ENCODE measurements at regions not wholly inside any gene's neighbourhood (a gene's known extent, or its start where the extent isn't known, plus 50 kb on each side); places are given as distances from the start of the nearest gene placed in this dataset.
"Not testable (repeated sequence)": the region's sequence is repeated elsewhere in the genome, so short reads cannot be mapped to it uniquely, and the experiment has no call there.

DNA sequence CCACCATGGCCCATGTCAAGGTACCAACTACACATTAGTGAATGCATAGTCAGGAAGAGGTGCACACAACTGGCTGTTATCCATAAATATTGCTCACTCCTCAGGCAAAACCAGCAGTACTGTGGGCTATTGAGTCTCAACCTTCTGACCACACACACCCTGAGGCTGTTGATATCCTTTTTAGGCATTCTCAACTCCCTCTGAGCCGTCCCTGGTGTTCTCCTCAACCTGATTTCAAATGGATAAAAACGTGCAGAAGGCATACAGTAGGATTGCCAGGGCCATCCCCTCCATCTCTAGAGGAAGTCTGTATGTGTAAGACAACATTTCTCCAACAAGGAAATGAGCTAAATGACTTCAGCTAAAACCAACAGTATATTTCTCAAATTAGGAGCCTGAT, 98.7 kb upstream of the KLHL13 start:
- no peak for DNase-seq (ENCODE audit: low spot score)

DNA sequence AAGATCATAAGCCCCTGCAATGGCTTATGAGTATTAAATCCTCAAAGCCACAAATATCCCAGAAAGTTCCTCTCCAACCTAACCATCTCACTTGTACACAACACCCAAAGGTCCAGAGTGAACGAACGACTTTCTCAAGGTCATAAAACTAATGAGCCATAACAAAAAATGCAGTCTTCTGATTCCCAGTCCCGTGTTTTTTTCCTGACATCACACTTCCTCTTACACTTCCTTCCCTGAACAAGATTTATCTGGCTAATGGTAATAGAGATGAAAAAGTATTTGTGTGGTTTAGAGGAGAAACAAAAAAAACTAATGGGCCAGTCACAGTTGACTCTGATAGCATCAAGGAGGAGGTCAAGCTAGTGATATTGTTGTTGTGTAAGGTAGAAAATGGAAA, 99.5 kb upstream of the KLHL13 start:
- DNase-seq (ENCODE audit: low spot score), result no peak

DNA sequence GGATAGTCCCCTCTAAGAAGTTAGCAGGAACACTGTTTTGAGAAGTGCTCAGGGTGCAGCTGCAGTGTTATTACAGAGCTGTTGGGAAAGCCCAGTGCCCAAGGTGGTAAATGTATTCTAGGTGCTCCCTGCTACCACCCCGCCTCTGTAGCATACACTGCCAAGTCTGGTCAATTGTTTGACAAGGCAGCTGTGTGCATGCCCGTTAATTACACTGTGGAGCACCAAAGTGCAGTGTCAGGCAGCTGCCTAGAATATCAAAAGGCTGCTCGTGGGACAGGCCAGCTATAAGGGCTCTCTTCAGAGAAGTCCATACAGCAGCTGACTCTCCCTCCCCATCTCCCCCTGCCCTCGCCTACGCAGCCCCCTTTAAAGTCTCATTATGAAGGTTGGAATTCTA, 99.9 kb upstream of the KLHL13 start:
- no peak for DNase-seq (ENCODE audit: low spot score)

GRCh38 chrX:118218079-118218478, 101.5 kb upstream of the KLHL13 start:
- DNase-seq (ENCODE audit: low spot score), result no peak

GRCh38 chrX:118218940-118219339, 102.3 kb upstream of the KLHL13 start:
- no peak for DNase-seq (ENCODE audit: low spot score)

DNA sequence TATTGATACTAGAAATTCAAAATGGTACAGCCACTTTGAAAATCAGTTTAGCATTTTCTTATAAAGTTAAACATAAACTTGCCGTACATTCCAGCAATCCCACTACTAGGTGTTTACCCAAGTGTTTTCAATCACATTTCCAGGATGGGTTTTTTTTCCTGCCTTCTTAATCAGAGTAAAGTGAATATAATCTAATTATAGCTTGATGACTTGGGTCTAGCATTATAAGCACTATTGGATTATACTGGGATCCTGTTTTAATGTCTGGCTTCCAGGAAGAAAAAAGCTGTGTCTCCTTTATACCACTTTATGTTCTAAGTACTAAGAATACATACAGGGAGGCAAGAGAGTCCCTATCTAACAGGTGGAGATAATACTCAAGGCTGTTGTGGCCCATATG, 103.3 kb upstream of the KLHL13 start:
- DNase-seq (ENCODE audit: low spot score), result no peak

GRCh38 chrX:118220509-118220908, 103.9 kb upstream of the KLHL13 start:
- DNase-seq (ENCODE audit: low spot score), result no peak

DNA sequence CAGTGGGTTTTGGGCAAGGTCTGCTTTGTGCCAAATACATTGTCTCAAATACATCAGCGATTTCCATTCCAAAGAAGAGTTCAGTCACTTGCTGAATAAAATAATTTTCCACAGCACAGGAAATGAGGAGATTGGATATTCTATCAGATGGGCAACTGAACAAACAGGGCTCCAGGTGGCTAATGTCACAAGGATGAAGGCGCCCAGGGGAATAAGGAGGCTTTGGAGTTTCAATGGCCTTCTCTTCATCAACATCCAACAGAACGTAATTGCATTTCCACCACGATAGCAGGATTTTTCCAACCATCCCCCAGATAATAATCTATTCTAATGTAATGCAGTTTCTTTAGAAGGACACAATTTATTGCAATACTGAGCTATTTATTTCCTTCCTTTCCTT, 104.7 kb upstream of the KLHL13 start:
- DNase-seq (ENCODE audit: low spot score), result no peak

DNA sequence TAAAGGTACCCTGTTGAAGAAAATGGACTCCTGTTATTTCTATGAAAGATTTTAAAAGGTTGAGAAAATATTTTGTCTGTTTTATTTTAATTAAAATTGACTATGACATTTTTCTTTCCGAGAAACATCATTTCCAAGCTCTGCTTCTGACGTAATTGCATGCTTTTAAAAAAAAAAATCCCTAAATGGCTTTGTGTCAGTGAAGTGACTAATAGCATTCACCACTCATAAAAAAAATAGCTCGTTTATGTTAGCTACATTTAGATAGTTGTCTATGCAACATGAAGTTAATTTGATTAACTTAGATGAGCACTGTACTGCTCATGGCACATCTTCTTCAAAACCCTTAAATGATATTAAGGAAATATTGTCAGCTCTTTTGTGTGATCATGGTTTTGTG, 105.1 kb upstream of the KLHL13 start:
- DNase-seq (ENCODE audit: low spot score), result no peak

GRCh38 chrX:118222421-118222820, 105.8 kb upstream of the KLHL13 start:
- no peak for DNase-seq (ENCODE audit: low spot score)

- peak; percentile 31 for DNase-seq (ENCODE audit: low spot score)
These were observed 109.3 kb upstream of the KLHL13 start for GRCh38 chrX:118225711-118226428.

DNA sequence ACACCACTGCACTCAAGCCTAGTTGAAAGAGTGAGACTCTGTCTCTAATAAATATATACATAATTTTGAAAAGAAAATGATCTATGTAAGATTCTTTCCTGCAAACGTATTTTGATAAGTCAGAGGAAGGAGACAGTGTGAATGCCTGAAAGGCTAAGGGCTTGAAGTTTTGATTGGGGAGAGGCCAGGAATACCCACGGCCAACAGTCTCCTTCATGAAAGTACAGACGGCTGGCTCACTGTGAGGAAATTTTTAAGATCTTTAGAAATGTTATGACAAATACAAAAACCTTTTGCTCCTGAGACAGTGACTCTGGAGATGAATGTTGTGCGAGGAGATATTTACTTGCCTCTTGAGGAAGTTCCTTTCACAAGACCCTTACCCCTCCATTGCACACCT, 111.4 kb upstream of the KLHL13 start:
- no peak for DNase-seq (ENCODE audit: low spot score)

- no peak for DNase-seq (ENCODE audit: low spot score)
These were observed 111.8 kb upstream of the KLHL13 start for GRCh38 chrX:118228456-118228855.

DNA sequence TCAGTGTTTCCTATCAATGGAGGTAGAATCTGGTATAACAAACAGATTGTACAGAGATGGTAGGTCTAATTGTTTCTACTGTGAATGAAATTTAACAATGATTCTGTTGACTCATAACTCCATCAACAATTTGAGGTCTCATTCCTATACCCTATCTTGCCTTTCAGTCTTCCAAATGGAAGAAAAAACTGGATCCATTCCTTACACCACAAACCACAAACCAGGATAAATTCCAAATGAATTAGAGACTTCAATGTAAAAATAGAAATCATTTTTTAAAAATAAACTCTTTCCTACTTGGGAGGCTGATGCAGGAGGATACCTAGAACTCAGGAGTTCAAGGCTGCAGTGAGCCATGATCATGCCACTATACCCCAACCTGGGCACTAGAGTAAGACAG, 114.4 kb upstream of the WDR44 start:
- DNase-seq (ENCODE audit: low spot score), result no peak

- peak; percentile 3 for DNase-seq (ENCODE audit: low spot score)
These were observed 106.6 kb upstream of the WDR44 start for GRCh38 chrX:118239178-118239870.

DNA sequence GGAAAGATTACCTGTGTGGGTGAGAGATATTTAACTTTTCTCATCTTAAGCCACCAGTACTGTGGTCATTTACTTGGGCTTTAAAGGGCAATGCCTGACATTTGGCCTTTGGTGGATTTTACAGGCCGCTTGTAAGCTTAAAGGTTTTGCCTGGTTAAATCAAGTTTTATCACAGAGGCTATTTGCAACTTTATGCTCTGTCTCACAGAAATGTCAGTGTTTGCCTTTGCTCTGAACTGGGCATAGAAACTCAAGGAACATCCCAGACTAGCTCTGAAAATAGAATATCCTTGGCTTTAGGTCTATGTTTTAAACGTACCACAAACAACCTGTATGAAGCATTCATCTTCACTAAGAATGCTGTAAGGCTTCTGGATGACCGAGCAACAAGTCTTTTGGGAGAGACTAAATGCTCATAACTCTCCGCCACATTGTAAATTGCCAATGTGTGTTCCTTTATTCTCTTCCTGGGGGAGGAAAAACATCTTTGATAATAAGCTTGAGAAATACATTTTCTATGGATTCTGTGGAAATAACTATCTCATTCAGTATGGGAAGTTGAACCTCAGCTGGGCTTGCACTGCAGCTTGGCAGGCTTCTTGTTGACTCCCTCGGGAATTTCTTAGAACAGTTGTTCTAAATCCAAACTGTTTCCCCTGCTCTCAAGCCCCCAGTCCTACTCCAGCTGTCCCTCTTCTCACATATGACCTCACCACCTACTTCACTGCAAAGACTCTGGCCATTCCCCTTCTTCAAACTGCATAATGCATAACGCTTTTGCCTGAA, 105.8 kb upstream of the WDR44 start:
- DNase-seq (ENCODE audit: low spot score), result no peak

DNA sequence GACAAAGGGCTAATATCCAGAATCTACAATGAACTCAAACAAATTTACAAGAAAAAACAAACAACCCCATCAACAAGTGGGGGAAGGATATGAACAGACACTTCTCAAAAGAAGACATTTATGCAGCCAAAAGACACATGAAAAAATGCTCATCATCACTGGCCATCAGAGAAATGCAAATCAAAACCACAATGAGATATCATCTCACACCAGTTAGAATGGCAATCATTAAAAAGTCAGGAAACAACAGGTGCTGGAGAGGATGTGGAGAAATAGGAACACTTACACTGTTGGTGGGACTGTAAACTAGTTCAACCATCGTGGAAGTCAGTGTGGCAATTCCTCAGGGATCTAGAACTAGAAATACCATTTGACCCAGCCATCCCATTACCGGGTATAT, 98.9 kb upstream of the WDR44 start:
- DNase-seq (ENCODE audit: low spot score), result not testable (repeated sequence)

DNA sequence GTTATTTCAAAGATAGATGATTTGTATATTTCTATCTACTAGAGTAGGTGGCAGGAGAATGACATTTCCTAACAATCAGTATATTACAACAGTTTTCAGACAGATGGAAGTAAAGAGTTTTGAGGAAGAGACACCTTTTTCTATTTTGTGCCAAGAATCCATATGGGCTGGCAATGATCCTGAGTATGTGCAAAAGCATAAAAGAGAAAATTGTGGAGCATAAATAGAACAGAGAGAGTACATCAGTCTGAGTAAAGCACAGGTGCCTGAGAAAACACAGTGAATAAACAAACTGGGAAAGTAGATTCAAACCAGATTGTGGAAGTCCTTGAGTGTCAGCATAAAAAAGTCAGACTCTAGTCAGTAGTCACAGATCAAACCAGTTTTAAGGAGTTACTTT, 96.8 kb upstream of the WDR44 start:
- no peak for DNase-seq (ENCODE audit: low spot score)

DNA sequence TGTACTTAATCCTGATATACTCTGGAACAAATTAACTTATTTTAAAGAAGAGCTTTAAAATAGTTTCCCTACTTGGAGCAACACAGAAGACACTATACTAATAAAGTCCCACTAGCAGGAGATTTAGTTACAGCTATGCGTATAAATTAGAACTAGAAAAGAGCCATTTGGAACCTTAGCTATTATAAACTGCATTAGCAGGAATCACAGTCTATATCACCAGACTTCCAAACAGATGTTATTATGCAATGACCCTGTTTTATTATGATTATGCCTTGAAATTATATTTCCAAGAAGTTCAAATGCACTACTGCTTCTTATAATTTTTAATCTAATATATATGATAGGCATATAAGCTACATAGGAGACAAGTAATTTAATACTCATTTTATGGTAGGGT, 95.5 kb upstream of the WDR44 start:
- DNase-seq (ENCODE audit: low spot score), result no peak

DNA sequence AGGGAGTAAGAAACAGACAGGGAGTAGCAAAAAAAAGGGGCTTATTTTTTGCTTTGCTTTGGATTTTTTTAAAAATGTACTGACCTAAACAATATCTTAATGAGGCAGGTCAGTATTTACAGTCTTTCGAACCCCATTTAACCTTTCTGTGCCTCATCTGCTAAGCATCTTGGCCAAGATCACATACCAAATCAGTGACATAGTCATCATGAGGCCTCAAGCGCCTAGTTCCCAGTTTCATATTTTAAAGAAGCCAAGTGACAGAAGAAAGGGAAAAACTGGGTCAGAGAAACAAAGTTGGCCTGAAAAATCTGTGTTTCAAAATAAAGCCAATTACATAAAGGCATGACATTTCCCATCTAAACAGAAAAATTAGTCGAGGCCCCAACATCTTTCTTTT, 94.6 kb upstream of the WDR44 start:
- DNase-seq (ENCODE audit: low spot score), result no peak

DNA sequence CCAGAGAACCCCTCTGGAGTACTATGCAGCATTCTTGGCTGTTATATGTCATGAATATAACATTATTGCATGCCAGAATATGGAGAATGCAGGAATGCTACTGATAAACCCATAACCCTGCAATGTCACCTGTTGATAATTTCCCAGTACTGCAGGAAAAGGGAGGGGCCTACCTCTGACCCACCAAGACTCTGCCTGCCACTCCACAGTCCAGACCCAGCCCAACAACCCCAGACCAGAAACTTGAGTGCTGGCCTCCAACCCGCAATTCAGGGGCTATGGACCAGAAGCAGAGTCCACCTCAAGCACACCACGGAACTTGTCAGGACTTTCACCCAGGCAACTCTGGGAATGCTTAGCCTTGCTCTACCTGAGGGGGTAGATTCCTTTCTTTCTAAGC, 92.9 kb upstream of the WDR44 start:
- DNase-seq (ENCODE audit: low spot score), result no peak

DNA sequence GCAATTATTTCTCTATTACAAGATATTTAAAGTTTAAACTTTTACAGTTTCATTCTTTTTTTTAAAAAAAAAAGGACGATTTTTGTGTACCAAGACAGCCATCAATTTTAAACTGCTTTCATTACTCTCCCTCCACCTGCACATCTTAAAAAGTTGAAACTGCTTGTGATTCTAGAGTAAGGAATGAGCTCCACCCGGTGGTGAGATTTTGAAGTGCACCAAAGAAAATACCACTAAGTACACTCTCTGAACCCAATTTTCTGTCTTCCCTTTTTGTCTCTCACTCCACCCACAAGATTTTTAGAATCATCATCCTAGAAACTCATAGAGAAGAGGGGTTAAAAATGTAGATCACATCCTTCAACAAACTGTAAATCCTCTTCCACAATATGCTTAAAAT, 91.3 kb upstream of the WDR44 start:
- peak; percentile 23 for DNase-seq (ENCODE audit: low spot score)

- no peak for DNase-seq (ENCODE audit: low spot score)
These were observed 90.0 kb upstream of the WDR44 start for GRCh38 chrX:118255921-118256320.
